COR-L47 (cell line): ENCODE measurements at regions not wholly inside any gene's neighbourhood (a gene's known extent, or its start where the extent isn't known, plus 50 kb on each side); places are given as distances from the start of the nearest gene placed in this dataset.

ENCODE experiments used
- DNase-seq: peaks from one replicate; lab custom pipeline; 2025; lab: John Stamatoyannopoulos, UW

DNA sequence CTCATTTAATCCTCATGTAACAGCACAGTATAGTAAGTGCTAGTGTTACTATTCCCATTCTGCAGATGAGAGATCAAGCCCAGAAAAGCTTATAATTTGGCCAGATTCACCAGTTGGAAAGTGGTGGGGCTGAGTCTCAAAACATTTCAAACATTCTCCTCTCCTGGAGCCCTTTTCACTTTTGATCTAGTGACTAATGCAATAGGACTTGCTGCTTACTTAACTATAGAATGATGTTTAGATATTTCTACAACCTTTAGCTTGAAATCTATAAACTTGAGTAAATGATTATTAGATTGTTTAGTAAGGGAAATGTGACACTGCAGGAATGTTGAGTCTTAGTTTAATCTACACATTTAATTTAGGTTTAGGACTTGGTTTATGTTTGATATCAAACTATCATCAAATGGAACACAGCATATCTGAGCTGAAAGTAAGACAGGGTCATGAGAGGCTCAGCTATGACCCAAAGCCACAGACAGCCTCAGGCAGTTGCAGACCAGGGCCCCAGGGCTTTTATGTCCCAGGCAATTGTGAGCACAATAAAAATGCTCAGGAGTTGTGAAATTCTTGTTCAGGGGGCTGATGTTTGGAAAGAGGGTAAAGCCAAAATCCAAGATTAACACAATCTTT lies 199.5 kb upstream of the HS3ST1 start:
- no peak for DNase-seq

DNA sequence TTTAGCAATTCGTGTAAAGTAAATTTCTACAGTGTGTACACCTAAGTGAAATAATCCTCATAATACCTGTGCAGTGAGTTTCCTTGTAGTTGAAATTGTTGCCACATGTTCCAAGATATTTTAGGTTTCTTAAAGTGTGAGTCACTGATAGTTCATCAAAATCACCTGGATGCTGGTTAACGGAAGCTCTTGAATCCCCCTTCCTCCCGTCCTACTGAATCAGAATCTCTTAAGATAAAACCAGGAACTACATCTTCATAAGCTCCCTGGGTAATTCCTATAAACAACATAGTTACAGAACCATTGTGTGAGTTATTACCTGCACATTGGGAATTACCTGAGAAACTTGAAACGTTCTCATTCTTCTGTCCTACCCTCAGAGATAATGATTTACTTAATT lies 197.4 kb upstream of the HS3ST1 start:
- DNase-seq, result no peak

DNA sequence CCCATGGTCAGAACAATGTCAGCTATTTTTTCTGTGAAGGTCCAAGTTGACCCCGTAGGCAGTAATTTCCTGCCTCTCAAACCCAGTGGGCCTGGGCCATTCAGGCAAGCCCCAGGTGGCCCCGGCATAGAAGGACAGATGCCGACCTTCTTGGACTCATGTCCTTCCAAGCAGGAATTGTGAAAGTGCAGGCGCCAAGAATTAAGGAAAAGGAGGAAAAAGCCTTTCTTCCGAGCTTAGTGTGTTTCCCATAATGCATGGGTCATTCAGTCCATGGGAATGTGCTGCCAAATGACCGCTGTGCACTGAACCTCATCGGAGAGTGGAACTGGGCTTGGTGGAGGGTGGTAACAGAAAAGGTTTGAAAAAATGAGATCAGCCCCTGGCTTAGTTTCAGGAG lies 196.5 kb upstream of the HS3ST1 start:
- DNase-seq, result no peak

DNA sequence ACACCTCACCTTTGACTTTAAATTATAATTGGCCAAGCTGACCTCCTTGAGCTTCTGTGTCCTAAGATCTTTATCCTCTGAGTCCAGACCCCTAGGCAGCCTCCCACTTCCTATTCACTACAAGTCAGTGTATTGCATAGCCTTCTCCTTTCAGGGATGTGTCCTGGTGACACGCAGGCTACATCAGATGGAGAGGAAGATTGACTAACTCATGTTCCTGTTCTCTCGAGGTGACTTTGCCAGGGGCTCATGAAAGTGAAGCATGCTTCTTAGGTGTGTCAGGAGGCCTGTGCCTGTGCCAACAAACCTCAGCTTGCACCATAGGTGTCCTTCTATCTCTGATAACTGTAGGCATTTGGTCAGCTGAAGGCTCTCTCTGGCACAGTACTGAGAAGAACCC lies 195.7 kb upstream of the HS3ST1 start:
- DNase-seq, result no peak

DNA sequence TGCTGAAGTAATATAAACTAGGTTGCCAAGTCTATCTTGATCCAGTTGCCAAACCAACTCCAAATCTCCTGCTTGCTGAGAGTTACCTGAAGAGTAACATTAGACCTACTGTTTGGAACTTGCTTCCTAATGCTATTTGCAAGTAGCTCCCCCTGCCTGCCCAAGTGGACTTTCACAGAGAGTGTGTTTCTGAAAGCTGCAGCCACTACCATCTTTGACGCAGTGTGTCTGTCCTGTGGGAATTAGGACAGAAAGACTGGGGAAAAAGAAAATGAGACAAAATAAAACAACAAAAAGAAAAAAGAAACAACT lies 195.0 kb upstream of the HS3ST1 start:
- DNase-seq, result peak; percentile 23

DNA sequence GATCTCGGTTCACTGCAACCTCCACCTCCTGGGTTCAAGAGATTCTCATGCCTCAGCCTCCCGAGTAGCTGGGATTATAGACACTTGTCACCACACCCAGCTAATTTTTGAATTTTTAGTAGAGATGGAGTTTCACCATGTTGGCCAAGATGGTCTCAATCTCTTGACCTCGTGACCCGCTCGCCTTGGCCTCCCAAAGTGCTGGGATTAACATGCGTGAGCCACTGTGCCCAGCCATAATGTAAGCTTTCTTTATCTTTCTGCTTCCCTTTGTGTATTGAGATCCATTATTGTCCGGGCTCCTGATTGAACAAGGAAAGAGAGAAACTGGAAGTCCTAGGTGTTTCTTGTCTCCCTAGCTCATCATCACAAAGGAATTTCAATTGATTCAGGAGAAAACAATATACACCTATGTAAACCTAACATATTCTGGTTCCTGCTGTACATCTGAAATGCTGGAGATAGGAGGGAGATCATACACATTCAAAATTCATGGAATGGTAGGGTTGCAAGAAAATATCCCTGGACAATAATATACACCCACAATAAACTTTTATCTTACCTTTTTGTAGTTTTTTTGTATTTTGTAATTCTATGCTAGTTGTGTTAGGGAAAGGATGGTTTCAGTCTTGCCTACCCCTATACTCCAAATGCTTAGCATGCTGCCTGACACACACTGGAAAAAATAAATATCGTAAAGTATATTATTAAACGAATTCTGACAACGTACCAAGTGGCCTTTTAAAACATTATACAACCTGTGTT lies 194.4 kb upstream of the HS3ST1 start:
- DNase-seq, result no peak

DNA sequence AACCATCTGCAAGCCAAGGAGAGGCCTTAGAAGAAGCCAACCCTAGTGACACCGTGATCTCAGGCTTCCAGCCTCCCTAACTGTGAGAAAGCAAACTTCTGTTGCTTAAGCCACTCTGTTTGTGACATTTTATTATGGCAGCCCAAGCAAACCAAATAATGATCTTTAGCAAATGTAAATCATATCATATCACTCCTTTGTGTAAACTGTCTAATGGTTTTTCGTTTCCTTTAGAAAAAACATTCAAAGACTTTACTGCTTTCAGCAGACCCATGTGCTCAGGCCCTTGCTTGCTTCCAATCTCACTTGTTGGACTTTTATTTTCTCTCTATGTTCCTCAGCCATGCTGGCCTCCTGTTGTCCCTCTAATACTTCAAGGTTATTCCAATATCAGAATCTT lies 192.2 kb upstream of the HS3ST1 start:
- DNase-seq, result no peak

DNA sequence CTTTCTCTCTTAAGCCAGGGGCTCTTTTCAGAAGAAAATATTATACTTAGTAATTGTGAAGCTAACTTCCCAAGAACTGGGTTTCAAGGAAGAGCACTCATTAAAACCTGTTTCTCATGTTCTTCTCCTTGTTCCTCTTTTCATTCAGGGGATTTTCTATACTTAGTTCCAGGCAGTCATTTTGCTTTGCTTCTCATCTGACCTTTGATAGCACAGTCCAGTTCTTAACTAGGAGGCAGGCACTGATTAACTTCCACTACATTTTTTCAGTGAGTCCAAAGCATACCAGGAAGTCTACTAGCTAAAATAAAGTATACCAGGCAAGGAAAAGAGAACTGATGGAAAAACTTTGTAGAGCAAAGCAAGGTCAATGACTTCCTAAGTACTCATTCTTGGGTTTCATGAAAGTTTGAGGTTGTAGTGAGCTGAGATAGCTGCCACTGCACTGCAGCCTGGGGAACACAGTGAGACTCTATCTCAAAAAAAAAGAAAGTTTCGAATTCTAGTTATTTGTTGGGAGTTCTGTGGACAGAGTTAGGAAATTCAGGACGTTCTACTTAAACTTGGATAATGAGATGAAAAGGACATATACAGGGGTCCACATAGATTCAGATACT lies 190.1 kb upstream of the HS3ST1 start:
- no peak for DNase-seq

DNA sequence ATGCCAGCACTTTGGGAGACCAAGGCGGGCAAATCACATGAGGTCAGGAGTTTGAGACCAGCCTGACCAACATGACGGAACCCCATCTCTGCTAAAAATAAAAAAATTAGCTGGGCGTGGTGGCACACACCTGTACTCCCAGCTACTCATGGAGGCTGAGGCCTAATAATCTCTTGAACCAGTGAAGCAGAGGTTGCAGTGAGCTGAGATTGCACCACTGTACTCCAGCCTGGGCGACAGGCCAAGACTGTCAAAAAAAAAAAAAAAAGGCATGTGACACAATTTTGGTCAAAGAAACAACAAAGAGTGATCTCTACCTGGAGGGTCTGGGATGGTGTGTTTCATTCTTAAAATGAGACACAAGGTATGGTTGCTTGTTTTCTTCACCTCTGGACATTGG lies 188.2 kb upstream of the HS3ST1 start:
- no peak for DNase-seq

DNA sequence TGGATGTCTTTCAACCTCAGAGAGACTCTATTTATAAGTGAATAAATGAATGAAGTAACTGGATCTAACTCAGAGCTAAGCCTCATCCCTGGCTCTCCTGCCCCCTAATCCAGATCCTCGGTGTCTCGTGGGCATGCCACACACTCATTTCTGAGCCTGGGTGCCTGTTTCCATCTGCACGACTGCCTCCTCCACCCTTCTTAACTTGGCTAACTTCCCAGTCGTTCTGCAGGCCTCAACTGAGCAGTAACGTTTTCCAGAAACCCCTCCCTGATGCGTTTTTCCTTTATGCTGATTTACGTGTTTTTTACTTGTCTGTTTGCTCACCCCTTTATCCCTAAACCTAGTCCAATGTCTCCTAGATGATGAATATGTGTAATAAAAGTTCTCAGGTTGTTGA lies 186.9 kb upstream of the HS3ST1 start:
- DNase-seq, result no peak

DNA sequence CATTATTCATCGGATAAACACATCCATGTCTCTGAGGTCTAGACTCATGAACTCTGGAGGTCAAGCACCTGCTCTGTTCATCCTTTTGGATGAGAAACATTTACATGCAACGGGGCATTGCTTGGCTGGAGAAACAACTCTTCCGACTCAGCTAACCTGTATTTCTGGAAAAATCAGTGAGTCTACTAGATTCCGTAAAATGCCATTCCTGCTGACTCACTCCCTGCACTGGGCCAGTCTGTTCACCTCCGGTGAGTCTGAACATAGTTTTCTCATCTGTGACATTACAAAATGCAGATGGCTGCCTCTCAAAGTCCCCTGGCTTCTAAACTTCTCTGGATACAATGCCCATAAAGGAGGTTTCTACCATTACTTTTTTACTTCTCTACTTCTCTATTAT lies 185.7 kb upstream of the HS3ST1 start:
- DNase-seq, result no peak

DNA sequence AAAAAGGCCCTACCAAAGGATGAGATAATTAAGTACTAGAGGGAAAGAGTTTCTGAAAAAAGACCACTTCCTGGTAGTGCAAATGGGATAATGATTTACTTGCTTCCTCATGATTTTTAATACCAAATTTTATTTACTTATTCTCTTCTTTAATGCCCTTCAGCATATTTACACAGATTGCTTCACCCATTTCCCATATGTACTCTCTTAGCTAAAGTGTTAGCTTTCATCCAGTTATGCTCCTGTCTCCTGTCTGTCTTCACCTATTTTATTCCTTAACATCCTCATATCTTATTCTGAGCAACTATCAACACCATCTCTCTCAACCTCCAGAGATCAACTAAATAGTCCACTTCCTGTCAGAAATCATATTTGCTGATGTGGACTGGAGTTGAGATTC lies 183.2 kb upstream of the HS3ST1 start:
- no peak for DNase-seq

DNA sequence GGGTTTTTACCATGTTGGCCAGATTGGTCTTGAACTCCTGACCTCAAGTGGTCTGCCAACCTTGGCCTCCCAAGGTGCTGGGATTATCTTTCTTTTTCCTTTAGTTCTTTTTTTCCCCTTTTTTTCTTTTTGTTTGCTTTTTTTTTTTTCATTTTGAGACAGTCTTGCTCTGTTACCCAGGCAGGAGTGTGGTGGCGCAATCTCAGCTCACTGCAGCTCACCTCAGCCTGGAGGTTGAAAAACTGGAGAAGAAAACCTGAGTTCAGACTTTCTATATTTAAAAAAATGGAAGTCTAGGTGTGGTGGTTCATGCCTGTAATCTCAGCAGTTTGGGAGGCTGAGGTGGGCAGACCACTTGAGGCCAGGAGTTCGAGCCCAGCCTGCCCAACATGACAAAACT lies 181.1 kb upstream of the HS3ST1 start:
- DNase-seq, result no peak

DNA sequence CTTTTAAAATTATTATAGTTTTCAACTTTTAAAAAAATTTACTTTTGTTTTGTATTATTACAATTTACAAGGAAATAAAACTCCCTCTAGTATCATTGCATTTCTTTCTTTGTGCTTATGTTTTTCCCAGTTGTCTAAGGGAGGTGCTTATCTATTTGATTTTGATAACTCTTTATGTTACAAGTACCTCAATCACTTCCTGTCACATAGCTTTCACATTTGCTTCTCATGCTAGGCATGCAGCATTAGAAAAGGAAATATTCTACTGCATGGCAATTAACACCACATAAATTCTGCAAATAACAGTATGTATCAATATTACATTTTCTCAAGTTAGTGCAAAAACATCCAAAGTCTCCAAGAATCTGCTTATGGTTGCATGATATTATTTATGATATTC lies 180.3 kb upstream of the HS3ST1 start:
- no peak for DNase-seq

DNA sequence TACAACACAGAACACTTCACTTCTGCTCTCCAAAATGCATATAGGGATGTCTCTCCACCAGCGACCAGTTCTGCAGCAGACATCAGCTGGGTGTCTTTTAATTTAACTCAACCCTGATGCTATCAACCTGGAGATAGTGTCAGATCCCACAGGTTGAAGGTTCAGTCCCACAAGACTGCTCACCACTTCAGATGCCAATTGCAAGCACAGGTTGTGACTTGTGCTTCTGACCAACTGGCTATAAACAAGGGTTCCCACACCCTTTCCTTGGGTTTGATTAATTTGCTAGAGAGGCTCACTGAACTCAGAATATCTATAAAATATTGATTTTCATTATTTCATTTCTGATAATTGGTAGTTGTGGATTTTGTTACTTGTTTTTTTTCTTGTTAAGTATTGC lies 177.4 kb upstream of the HS3ST1 start:
- DNase-seq, result no peak

DNA sequence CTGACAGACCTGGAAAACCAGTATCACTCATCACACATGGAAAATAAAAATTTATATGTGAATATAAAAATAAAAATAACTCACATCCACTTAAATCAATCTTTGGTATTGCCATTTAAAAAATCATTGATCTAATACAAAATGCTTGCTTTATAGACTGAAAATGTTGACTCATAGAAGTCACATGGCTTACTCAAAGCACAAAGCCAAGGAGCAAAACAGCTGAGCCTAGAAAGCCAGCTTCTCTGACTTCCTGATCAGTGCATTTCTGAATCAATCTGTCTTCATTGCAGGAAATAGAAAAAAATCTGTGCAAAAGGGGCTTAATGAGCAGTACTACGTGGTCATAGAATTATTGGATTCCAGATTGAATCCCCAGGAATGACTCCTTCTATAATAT lies 176.9 kb upstream of the HS3ST1 start:
- no peak for DNase-seq

DNA sequence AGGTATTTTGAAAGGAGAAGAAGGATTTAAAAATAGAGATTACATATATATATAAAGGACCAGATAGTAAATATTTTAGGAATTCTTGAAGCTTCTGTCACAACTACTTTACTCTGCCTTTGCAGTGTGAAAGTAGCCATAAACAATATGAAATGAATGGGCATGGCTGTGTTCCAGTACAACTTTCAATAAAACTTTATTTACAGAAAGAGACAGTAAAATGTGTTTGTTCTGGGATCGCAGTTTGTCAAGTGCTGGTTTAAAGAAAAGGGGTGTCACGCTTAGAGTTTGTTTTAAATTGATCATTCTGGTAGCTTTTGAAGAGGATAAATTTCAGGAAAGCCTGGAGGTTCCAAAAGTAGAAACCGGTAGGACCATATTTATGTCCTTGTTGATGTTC lies 176.1 kb upstream of the HS3ST1 start:
- DNase-seq, result no peak

DNA sequence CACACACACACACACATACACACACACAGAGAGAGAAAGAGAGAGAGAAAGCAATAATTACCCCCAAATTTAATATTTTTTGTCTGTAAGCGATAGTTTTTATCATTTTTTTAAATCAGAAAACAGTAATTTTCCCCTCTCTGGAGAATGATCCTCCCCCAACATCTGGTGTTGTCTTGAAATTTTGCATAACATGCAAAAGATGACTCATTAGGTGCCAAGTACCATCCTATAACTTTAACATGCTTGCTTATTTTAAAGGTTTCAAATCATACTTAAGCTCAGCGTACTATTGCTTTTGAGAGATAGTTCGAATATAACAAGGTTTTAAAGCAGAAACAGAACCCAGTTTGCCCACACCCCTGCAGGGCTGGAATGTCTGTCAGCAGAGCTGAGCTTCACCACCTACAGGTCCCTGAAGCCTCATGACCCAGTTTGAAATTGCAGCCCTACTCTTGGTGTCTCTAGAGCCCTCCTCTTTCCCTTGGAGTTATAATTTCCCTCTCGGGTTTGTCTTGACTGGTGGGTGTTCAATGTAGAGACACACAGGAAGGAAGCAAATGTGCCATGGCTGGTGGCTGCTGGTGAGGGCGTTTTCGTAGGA lies 175.0 kb upstream of the HS3ST1 start:
- DNase-seq, result no peak

DNA sequence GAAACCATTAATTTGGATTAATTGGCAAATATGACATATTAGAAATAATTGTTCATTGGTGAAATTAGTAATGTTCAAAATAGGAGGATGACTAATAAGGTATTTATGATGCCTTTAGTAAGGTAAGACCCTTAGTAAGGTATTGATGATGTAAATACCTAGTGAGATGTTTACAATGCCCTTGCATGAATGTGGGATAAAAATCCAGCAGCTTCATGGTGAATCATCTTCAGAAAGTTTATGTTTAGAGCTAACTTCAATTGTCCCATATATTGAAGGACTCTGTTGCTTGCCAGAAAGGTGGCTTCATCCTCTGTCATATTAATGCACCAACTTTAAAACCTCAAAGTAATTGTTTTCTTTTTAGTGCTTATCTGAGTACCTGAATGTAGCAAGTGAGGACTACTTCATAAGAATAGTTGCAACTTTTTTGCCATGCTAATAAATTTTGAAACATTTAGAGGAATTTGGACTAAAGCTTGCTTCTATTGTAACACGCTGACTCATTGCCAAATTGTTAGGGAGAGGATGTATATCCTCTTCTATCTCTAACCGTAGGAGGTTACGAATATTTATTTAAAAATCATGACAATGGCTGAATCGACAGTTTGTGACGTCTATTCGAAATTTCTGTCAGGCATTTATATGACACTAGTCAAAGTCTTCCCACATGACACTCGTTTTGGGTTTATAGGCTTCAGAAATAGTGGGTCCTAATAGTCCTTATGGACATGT lies 174.1 kb upstream of the HS3ST1 start:
- DNase-seq, result no peak

DNA sequence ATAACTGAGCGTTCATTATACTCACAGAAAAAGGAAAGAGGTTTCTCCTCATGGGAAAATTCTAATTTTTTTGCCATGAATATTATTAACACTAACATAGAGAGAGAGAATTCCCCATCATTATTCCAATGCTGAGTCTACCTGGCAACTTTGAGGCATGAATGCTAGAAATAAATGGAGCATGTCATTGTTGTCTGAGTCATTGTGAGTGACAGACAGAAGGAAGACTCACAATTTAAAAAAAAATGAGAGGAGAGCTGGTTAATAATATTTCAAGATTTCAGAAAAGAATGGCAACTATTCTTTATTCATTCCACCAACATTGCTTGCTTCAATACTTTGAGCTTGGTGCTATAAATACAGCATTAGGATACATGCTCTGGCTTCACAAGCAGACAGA lies 170.4 kb upstream of the HS3ST1 start:
- DNase-seq, result no peak

DNA sequence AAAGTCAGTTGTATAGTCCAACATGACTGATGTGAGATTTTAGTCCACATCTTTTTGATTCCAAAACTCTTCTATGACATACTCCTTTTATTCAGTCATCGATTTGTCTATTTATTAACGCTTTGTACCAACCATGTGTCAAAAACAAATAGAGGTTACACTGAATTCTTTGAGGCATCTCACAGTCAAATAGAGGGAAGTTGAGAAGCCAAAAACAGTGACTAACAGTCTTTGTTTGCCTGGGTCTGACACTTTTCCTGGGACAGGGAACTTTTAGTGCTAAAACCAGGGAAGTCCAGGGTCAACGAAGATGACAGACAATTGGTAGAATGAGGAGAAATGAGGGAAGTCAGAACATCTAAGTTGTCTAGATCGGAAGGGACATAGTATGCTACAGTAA lies 169.9 kb upstream of the HS3ST1 start:
- DNase-seq, result no peak

DNA sequence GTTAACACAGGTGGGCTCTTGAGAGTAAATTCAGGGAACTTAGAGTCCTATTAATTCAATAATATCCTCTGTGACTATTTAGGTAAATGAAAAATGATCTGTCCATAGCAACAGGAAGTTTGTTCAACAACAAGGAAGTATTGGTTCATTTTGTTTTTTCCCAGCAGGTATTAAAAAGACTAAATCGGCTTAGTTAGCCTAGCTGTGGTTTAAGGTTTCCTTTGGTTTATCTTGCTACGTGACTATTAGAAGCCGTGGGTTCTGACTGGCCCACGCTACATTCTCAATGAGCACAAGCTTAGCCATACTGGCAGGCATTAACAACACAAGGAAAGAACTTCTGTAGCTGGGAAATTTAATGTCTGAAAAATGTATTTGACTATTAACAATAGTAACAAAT lies 168.8 kb upstream of the HS3ST1 start:
- no peak for DNase-seq

DNA sequence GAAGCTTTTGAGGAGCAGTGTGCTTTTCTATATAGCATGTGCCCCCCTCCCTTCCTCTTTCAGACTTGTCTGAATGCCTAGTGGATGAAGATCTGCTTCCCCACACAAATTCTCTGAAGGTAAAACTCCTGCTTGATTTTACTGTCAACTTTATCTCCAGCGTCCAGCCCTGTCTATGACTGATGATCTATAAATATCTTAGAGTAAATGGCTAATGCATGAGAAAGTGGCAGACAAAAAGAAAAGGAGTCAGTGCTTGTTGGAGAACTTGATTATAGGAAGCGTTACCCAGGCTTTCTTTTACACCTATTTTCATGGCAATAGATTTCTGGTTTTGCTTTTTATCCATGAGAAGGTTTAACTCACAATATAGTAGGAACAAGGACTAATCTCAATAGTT lies 168.3 kb upstream of the HS3ST1 start:
- no peak for DNase-seq
